ENCODE measurements at regions not wholly inside any gene's neighbourhood (a gene's known extent, or its start where the extent isn't known, plus 50 kb on each side); places are given as distances from the start of the nearest gene placed in this dataset.

DNA sequence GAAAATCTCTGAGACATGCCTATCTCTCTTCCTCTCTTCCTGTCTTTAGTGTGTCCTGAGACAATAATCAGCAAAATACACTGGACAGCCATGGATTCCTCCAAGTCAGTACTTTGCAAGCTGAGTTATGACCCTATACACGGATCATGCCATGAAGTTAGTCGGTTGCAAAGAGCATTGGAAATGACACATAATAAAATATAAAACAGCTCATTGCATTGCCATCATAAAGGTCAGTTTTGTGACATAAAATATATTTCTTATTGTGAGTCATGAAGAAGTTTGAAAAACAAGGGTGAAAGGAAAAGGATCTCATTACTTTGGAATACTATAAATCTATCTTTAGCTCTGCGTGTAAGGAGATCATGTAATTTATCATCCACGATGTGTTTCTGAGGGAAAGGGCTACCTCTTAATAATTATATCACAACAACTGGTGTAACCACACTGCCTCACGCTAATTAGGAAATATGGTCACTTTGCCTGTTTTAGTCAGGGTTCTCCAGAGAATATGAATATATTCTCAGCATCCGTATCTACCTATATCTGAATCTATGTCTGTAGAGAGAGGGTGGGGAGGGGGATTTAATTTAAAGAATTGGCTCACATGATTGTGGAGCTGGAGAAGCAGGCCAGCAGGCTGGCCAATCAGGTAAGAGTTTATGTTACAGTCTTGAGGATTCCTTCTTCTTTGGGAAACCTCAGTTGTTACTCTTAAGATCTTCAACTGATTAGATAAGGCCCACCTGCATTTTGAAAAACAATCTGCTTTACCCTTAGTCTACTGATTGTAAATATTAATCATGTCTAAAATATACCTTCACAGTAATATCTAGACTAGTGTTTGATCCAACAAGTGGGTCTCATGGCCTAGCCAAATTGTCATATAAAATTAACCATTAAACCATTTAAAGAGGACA is 198.8 kb downstream of the FAT3 start:
- Histone ChIP-seq H3K4me3 (ENCODE audit: low read depth, low read length) (no peak overlapping the region), H3K9me3 (ENCODE audit: control insufficient read depth, insufficient read depth, low read length) (no peaks in the 10 kb centered on the region), H3K27ac (ENCODE audit: low read depth, low read length) (no peak overlapping the region), H3K27me3 (ENCODE audit: control insufficient read depth, insufficient read depth, low read length) (no peaks in the 10 kb centered on the region)
- ChIA-PET CTCF (no interaction called here), POLR2A (no interaction called here)
- DNase-seq (ENCODE audit: low read depth, low spot score): no peak
- TF ChIP-seq, protein P1, sequence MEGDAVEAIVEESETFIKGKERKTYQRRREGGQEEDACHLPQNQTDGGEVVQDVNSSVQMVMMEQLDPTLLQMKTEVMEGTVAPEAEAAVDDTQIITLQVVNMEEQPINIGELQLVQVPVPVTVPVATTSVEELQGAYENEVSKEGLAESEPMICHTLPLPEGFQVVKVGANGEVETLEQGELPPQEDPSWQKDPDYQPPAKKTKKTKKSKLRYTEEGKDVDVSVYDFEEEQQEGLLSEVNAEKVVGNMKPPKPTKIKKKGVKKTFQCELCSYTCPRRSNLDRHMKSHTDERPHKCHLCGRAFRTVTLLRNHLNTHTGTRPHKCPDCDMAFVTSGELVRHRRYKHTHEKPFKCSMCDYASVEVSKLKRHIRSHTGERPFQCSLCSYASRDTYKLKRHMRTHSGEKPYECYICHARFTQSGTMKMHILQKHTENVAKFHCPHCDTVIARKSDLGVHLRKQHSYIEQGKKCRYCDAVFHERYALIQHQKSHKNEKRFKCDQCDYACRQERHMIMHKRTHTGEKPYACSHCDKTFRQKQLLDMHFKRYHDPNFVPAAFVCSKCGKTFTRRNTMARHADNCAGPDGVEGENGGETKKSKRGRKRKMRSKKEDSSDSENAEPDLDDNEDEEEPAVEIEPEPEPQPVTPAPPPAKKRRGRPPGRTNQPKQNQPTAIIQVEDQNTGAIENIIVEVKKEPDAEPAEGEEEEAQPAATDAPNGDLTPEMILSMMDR (IDR thresholded peaks at IDR 0.05; ENCODE audit: low read depth, low read length): no peak

DNA sequence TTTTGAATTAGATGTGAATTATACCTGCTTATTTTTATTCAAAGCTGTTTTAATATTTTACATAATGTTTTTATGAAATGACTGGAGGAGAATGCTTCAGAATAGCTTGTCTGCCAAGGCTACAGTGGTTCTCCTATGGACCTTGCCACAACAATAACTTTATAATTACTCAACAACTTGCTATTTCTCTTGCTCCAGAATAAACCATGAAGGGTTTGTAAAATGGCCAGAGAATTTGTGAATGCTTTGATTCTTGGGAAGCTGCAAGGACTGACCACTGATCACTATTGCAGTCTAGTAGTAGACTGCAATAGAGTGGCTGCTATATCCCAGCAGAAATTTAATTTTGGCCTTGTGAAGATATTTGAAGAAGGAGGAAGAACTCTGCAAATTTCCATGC is 199.7 kb downstream of the FAT3 start:
- Histone ChIP-seq H3K9me3 (ENCODE audit: control insufficient read depth, insufficient read depth, low read length) (no peaks in the 10 kb centered on the region), H3K27me3 (ENCODE audit: control insufficient read depth, insufficient read depth, low read length) (no peaks in the 10 kb centered on the region), H3K4me3 (ENCODE audit: low read depth, low read length) (no peak overlapping the region), H3K27ac (ENCODE audit: low read depth, low read length) (no peak overlapping the region)
- ChIA-PET CTCF (no interaction called here), POLR2A (no interaction called here)
- DNase-seq (ENCODE audit: low read depth, low spot score): no peak
- TF ChIP-seq, protein P1 (IDR thresholded peaks at IDR 0.05; ENCODE audit: low read depth, low read length): no peak

DNA sequence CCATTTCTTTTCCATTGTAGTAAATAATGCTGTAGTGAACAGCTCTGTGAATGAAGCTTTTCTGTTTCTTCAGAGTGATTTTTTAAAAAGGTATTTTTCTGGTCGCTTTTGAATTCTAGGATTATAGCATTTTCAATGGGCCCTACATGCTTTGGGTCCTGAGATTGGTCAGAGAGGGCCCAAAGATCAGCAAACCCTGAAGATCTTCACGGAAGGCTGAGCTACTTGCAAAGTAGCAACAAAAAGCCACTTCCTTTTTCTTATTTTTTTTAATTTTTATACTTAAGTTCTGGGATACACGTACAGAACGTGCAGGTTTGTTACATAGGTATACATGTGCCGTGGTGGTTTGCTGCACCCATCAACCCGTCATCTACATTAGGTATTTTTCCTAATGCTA is 200.5 kb downstream of the FAT3 start:
- Histone ChIP-seq H3K27ac (ENCODE audit: low read depth, low read length) (no peak overlapping the region), H3K27me3 (ENCODE audit: control insufficient read depth, insufficient read depth, low read length) (no peaks in the 10 kb centered on the region), H3K4me3 (ENCODE audit: low read depth, low read length) (no peak overlapping the region), H3K9me3 (ENCODE audit: control insufficient read depth, insufficient read depth, low read length) (no peaks in the 10 kb centered on the region)
- TF ChIP-seq, protein P1 (IDR thresholded peaks at IDR 0.05; ENCODE audit: low read depth, low read length): no peak
- no peak for DNase-seq (ENCODE audit: low read depth, low spot score)
- ChIA-PET CTCF (no interaction called here), POLR2A (no interaction called here)

DNA sequence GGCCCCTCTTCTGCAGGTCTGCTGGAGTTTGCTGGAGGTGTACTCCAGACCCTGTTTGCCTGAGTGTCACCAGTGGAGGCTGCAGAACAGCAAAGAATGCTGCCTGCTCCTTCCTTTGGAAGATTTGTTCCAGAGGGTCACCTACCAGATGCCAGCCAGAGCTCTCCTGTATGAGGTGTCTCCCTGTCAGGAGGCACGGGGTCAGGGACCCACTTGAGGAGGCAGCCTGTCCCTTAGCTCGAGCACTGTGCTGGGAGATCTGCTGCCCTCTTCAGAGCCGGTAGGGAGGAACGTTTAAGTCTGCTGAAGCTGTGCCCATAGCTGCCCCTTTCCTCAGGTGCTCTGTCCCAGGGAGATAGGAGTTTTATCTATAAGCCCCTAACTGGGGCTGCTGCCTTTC is 207.9 kb downstream of the FAT3 start:
- H3K27me3 ChIP-seq (ENCODE audit: control insufficient read depth, insufficient read depth, low read length): no peaks in the 10 kb centered on the region
- H3K4me3 ChIP-seq (ENCODE audit: low read depth, low read length): no peak overlapping the region
- DNase-seq (ENCODE audit: low read depth, low spot score): no peak
- CTCF ChIA-PET: no interaction called here
- TF ChIP-seq, protein P1 (IDR thresholded peaks at IDR 0.05; ENCODE audit: low read depth, low read length): no peak
- no peaks in the 10 kb centered on the region for H3K9me3 ChIP-seq (ENCODE audit: control insufficient read depth, insufficient read depth, low read length)
- POLR2A ChIA-PET: no interaction called here
- H3K27ac ChIP-seq (ENCODE audit: low read depth, low read length): no peak overlapping the region

DNA sequence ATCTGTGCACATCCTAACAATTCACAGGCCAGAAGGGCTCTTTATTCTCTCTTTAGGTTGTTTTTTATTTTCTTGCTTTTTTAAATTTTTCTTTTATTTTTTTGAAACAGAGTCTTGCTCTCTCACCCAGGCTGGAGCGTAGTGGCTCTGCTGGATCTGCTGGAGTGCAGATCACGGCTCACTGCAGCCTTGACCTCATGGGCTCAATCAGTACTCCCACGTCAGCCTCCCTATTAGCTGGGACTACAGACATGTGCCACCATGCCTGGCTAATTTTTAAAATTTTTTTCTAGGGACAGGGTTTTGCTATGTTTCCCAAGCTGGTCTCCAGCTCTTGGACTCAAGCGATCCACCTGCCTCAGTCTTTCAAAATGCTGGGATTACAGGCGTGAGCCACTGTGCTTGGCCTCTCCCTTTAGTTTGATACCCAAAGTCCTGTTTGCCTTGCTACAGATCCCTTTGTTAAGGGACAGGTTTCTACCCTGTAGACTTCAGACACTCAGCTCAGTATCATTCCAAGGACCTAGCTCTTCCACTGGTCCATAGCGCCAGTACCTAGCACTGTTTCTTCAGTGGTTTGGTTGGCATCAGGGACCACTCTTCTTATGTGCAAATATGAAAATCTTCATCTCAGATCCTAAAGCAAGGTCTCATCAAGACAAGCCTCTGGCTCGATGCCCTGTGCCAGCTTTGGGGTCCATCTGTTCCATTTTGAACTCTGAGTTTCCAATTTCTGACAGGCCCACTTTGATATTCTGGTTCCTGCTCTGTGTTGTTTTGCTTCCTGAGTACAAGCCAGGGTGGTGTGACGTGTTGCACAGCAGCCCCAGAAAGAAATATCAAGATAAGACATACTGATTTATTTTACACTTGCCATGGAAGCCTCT is 211.7 kb downstream of the FAT3 start:
- CTCF ChIA-PET: no interaction called here
- no peaks in the 10 kb centered on the region for H3K27me3 ChIP-seq (ENCODE audit: control insufficient read depth, insufficient read depth, low read length)
- DNase-seq (ENCODE audit: low read depth, low spot score): no peak
- POLR2A ChIA-PET: interaction anchor here (0.7 kb wide), 1 partner anchor 84 kb away, joined by 3 read pairs; no protein-coding TSS in a partner anchor
- no peak overlapping the region for H3K4me3 ChIP-seq (ENCODE audit: low read depth, low read length)
- H3K9me3 ChIP-seq (ENCODE audit: control insufficient read depth, insufficient read depth, low read length): no peaks in the 10 kb centered on the region
- H3K27ac ChIP-seq (ENCODE audit: low read depth, low read length): no peak overlapping the region
- TF ChIP-seq, protein P1 (IDR thresholded peaks at IDR 0.05; ENCODE audit: low read depth, low read length): no peak

All from AG04450 (cell line).